ENCODE measurements at regions not wholly inside any gene's neighbourhood (a gene's known extent, or its start where the extent isn't known, plus 50 kb on each side); places are given as distances from the start of the nearest gene placed in this dataset.

DNA sequence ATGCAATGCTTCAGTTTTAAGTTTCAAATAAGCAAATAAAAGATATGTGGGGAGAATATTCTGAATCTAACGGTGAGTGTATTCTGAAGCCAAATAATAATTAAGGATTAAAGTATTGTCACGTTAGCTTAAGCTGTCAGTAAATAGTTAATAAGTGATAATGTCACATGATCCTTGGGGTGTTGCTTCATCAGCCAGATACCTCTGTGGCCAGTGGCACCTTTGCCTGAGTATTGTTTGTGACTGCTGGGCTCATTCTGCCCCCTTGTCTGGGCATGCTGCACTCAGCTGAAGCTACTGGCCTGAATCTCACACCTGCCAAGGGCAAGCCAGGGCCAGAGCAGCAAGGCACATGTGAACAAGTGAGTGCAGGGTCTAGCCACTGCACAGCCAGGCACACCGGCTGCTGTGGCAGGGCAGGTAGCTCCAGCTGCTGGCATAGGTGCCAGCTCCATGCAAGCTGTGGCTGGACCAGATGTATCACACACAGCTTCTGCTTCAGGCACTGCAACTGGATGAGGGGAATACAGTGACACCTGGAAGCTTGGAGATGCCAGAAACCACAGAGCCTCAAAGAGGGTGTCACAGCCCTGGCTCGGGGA, 739.7 kb downstream of the SLC6A15 start:
- TF ChIP-seq, protein P1, sequence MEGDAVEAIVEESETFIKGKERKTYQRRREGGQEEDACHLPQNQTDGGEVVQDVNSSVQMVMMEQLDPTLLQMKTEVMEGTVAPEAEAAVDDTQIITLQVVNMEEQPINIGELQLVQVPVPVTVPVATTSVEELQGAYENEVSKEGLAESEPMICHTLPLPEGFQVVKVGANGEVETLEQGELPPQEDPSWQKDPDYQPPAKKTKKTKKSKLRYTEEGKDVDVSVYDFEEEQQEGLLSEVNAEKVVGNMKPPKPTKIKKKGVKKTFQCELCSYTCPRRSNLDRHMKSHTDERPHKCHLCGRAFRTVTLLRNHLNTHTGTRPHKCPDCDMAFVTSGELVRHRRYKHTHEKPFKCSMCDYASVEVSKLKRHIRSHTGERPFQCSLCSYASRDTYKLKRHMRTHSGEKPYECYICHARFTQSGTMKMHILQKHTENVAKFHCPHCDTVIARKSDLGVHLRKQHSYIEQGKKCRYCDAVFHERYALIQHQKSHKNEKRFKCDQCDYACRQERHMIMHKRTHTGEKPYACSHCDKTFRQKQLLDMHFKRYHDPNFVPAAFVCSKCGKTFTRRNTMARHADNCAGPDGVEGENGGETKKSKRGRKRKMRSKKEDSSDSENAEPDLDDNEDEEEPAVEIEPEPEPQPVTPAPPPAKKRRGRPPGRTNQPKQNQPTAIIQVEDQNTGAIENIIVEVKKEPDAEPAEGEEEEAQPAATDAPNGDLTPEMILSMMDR (IDR thresholded peaks at IDR 0.05; ENCODE audit: low read depth, low read length): no peak
- TF ChIP-seq EZH2phosphoT487 (IDR thresholded peaks at IDR 0.05; ENCODE audit: low read depth): no peak
